ENCODE measurements at regions not wholly inside any gene's neighbourhood (a gene's known extent, or its start where the extent isn't known, plus 50 kb on each side); places are given as distances from the start of the nearest gene placed in this dataset.
"Not testable (repeated sequence)": the region's sequence is repeated elsewhere in the genome, so short reads cannot be mapped to it uniquely, and the experiment has no call there.

DNA sequence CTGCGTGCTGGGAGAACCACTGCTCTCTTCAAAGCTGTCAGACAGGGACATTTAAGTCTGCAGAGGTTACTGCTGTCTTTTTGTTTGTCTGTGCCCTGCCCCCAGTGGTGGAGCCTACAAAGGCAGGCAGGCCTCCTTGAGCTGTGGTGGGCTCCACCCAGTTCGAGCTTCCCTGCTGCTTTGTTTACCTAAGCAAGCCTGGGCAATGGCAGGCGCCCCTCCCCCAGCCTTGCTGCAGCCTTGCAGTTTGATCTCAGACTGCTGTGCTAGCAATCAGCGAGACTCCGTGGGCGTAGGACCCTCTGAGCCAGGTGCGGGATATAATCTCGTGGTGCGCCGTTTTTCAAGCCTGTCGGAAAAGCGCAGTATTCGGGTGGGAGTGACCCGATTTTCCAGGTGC is 837.0 kb downstream of the EPHA3 start:
- H3K9ac ChIP-seq (replicated peaks in 1 of 4; ENCODE audit: extremely low read depth in 1 of 4, low read depth in 3 of 4, low read length in 3 of 4); H4K5ac ChIP-seq (ENCODE audit: insufficient read length, low read depth, low read length); POLR2A ChIA-PET (ENCODE audit: partially characterized antibody); H3K79me1 ChIP-seq (ENCODE audit: low read depth, low read length); H3K4me3 ChIP-seq (ENCODE audit: extremely low read depth in 1 of 4, insufficient read depth in 2 of 4, low read depth in 3 of 4, low read length in 4 of 4); CTCF ChIA-PET (ENCODE audit: partially characterized antibody); H2BK15ac ChIP-seq (ENCODE audit: low read length); H4K8ac ChIP-seq (ENCODE audit: extremely low read depth, insufficient read depth, low read length); H3K4me1 ChIP-seq (replicated peaks in 1 of 4; ENCODE audit: control insufficient read depth in 3 of 4, insufficient read depth in 4 of 4, low read length in 3 of 4); H3K23me2 ChIP-seq (ENCODE audit: low read depth, low read length); H2AFZ ChIP-seq (ENCODE audit: low read length); H3K9me3 ChIP-seq (ENCODE audit: insufficient read depth in 2 of 2, low read depth in 1 of 2, low read length in 1 of 2); H3K14ac ChIP-seq (ENCODE audit: insufficient read length); H3K23ac ChIP-seq (ENCODE audit: insufficient read length); H3K27ac ChIP-seq (ENCODE audit: low read depth, low read length); H4K20me1 ChIP-seq (replicated peaks in 1 of 2; ENCODE audit: control insufficient read depth in 1 of 2, insufficient read depth in 2 of 2, low read length in 2 of 2); H2AK5ac ChIP-seq (ENCODE audit: low read depth, low read length); FAIRE-seq; H2BK20ac ChIP-seq (ENCODE audit: low read length); H3K18ac ChIP-seq (ENCODE audit: extremely low read depth, low read length); H2BK120ac ChIP-seq (replicated peaks; ENCODE audit: low read depth, low read length); H3K79me2 ChIP-seq (ENCODE audit: control insufficient read depth in 1 of 2, insufficient read depth in 2 of 2, low read length in 2 of 2); H2BK12ac ChIP-seq (ENCODE audit: low read depth, low read length); H2BK5ac ChIP-seq (ENCODE audit: low read depth, low read length); H4K91ac ChIP-seq (replicated peaks; ENCODE audit: insufficient read length, low read length); H3K27me3 ChIP-seq (replicated peaks in 1 of 4; ENCODE audit: control insufficient read depth in 3 of 4, extremely low read depth in 1 of 4, insufficient read depth in 3 of 4, low read length in 3 of 4); H3K36me3 ChIP-seq (ENCODE audit: control insufficient read depth in 2 of 4, insufficient read depth in 4 of 4, low read length in 3 of 4); H3K4me2 ChIP-seq (ENCODE audit: insufficient read depth in 1 of 2, low read depth in 2 of 2, low read length in 2 of 2); H3K56ac ChIP-seq (replicated peaks; ENCODE audit: insufficient read length, low read depth, low read length); H3K4ac ChIP-seq (replicated peaks; ENCODE audit: insufficient read length, low read depth, low read length): not testable (repeated sequence)
- WGBS, 2 experiments (ENCODE audit: extremely low coverage in 1 of 2, insufficient coverage in 1 of 2, insufficient read length in 1 of 2, insufficient replicate concordance in 2 of 2, low coverage in 1 of 2, low lambda C conversion rate in 2 of 2, missing lambda C conversion rate in 1 of 2) = 70% methylated on average over 4 of the region's 14 CpGs; no CpG with 5 or more reads in 1 of the 2 experiments
- peak in 1 of 2 experiments; percentile 69 for DNase-seq (ENCODE audit: low read depth in 1 of 2, low spot score in 2 of 2)
- TF ChIP-seq, protein P1, sequence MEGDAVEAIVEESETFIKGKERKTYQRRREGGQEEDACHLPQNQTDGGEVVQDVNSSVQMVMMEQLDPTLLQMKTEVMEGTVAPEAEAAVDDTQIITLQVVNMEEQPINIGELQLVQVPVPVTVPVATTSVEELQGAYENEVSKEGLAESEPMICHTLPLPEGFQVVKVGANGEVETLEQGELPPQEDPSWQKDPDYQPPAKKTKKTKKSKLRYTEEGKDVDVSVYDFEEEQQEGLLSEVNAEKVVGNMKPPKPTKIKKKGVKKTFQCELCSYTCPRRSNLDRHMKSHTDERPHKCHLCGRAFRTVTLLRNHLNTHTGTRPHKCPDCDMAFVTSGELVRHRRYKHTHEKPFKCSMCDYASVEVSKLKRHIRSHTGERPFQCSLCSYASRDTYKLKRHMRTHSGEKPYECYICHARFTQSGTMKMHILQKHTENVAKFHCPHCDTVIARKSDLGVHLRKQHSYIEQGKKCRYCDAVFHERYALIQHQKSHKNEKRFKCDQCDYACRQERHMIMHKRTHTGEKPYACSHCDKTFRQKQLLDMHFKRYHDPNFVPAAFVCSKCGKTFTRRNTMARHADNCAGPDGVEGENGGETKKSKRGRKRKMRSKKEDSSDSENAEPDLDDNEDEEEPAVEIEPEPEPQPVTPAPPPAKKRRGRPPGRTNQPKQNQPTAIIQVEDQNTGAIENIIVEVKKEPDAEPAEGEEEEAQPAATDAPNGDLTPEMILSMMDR (IDR thresholded peaks at IDR 0.05; ENCODE audit: control extremely low read depth in 1 of 3, insufficient read depth in 1 of 3, low read depth in 1 of 3, low read length in 3 of 3) = peak in 1 of 3 experiments; percentile 3; a peak in 1 of 4 replicates

All from H1 (cell line).